ENCODE measurements at regions not wholly inside any gene's neighbourhood (a gene's known extent, or its start where the extent isn't known, plus 50 kb on each side); places are given as distances from the start of the nearest gene placed in this dataset.

GRCh38 chr2:105570757-105571156, 171.9 kb upstream of the FHL2 start:
- no peak for DNase-seq (ENCODE audit: low spot score)

GRCh38 chr2:105570326-105570725, 171.5 kb upstream of the FHL2 start:
- no peak for DNase-seq (ENCODE audit: low spot score)

GRCh38 chr2:105569606-105570005, 170.8 kb upstream of the FHL2 start:
- DNase-seq (ENCODE audit: low spot score), result no peak

- peak; percentile 34 for DNase-seq (ENCODE audit: low spot score)
These were observed 169.2 kb upstream of the FHL2 start for GRCh38 chr2:105567996-105568494.

- no peak for DNase-seq (ENCODE audit: low spot score)
These were observed 164.3 kb upstream of the FHL2 start for GRCh38 chr2:105563000-105563719.

- no peak for DNase-seq (ENCODE audit: low spot score)
These were observed 162.6 kb upstream of the FHL2 start for GRCh38 chr2:105561401-105561800.

- DNase-seq (ENCODE audit: low spot score), result no peak
These were observed 161.3 kb upstream of the FHL2 start for GRCh38 chr2:105560157-105560556.

GRCh38 chr2:105557021-105557920, 158.4 kb upstream of the FHL2 start:
- DNase-seq (ENCODE audit: low spot score), result no peak

GRCh38 chr2:105556366-105556765, 157.5 kb upstream of the FHL2 start:
- DNase-seq (ENCODE audit: low spot score), result no peak

GRCh38 chr2:105554235-105554634, 155.4 kb upstream of the FHL2 start:
- DNase-seq (ENCODE audit: low spot score), result no peak

- peak; percentile 55 for DNase-seq (ENCODE audit: low spot score)
These were observed 154.8 kb upstream of the FHL2 start for GRCh38 chr2:105553538-105554196.

GRCh38 chr2:105546628-105546974, 147.8 kb upstream of the FHL2 start:
- no peak for DNase-seq (ENCODE audit: low spot score)

GRCh38 chr2:105545730-105546627, 147.1 kb upstream of the FHL2 start:
- peak; percentile 64 for DNase-seq (ENCODE audit: low spot score)

- no peak for DNase-seq (ENCODE audit: low spot score)
These were observed 145.9 kb upstream of the FHL2 start for GRCh38 chr2:105544591-105545377.

- peak; percentile 65 for DNase-seq (ENCODE audit: low spot score)
These were observed 142.6 kb upstream of the FHL2 start for GRCh38 chr2:105541189-105542050.

GRCh38 chr2:105540642-105541041, 141.8 kb upstream of the FHL2 start:
- DNase-seq (ENCODE audit: low spot score), result no peak

- DNase-seq (ENCODE audit: low spot score), result no peak
These were observed 140.5 kb upstream of the FHL2 start for GRCh38 chr2:105539331-105539730.

GRCh38 chr2:105538840-105539239, 140.0 kb upstream of the FHL2 start:
- DNase-seq (ENCODE audit: low spot score), result no peak

GRCh38 chr2:105537920-105538319, 139.1 kb upstream of the FHL2 start:
- no peak for DNase-seq (ENCODE audit: low spot score)

GRCh38 chr2:105537466-105537865, 138.6 kb upstream of the FHL2 start:
- DNase-seq (ENCODE audit: low spot score), result no peak
